Mammary epithelial cell (primary cell): ENCODE measurements at regions not wholly inside any gene's neighbourhood (a gene's known extent, or its start where the extent isn't known, plus 50 kb on each side); places are given as distances from the start of the nearest gene placed in this dataset.
"Not testable (repeated sequence)": the region's sequence is repeated elsewhere in the genome, so short reads cannot be mapped to it uniquely, and the experiment has no call there.

Source experiments
- EZH2 ChIP-seq: IDR thresholded peaks from 2 replicates; pipeline ENCODE4 v1.6.1; 2012; ENCODE audit warnings: low read length, inconsistent platforms, borderline replicate concordance
- TF ChIP-seq, protein P1 (sequence below), 2 donors: IDR thresholded peaks in 1 of 2; conservative IDR thresholded peaks in 1 of 2; 2 replicates each; pipeline ENCODE4 v1.5.1; 2011 to 2012; ENCODE audit warnings: inconsistent platforms in 2 of 2, low read length in 2 of 2, mild to moderate bottlenecking in 2 of 2, control low read depth in 1 of 2, low read depth in 1 of 2; ENCODE audit not compliant: insufficient read depth in 1 of 2; ENCODE audit errors: extremely low read depth in 1 of 2

DNA sequence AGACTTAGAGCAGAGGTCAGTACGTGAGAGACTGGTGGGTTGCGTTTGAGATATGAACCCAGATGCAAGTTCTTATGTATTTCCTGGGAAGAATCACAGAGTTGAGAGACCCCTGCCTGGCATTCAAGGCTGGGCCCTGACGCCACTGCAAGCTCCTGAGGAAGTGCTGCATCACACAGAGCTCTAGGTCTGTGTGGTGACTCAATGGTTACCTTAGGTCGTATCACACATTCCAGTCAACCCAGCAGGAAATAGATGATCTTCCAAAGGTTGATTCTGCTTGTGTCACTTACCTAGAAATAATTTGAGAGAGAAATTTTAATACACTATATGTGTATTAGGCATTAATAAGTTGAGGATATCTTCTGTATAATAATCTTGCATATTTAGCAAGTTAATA is 1431.9 kb downstream of the RPIA start:
- TF ChIP-seq, protein P1, sequence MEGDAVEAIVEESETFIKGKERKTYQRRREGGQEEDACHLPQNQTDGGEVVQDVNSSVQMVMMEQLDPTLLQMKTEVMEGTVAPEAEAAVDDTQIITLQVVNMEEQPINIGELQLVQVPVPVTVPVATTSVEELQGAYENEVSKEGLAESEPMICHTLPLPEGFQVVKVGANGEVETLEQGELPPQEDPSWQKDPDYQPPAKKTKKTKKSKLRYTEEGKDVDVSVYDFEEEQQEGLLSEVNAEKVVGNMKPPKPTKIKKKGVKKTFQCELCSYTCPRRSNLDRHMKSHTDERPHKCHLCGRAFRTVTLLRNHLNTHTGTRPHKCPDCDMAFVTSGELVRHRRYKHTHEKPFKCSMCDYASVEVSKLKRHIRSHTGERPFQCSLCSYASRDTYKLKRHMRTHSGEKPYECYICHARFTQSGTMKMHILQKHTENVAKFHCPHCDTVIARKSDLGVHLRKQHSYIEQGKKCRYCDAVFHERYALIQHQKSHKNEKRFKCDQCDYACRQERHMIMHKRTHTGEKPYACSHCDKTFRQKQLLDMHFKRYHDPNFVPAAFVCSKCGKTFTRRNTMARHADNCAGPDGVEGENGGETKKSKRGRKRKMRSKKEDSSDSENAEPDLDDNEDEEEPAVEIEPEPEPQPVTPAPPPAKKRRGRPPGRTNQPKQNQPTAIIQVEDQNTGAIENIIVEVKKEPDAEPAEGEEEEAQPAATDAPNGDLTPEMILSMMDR (conservative IDR thresholded peaks at IDR 0.05 in 1 of 2, IDR thresholded peaks at IDR 0.05 in 1 of 2; ENCODE audit: extremely low read depth in 1 of 2, insufficient read depth in 1 of 2, low read depth in 1 of 2, low read length in 2 of 2): not testable (repeated sequence)
- not testable (repeated sequence) for TF ChIP-seq EZH2
